OCI-LY7 (cell line): ENCODE measurements at regions not wholly inside any gene's neighbourhood (a gene's known extent, or its start where the extent isn't known, plus 50 kb on each side); places are given as distances from the start of the nearest gene placed in this dataset.

Experiments
- CTCF ChIP-seq: fragments of 200-600 bp; sonication (generic); conservative IDR thresholded peaks from 2 replicates; pipeline ENCODE4 v1.5.1; 2014; ENCODE audit warnings: mild to moderate bottlenecking, antibody characterized with exemption, low read length, moderate library complexity, mixed read lengths
- EZH2phosphoT487 ChIP-seq: fragments of 200-600 bp; sonication (generic); IDR thresholded peaks from 2 replicates; pipeline ENCODE4 v1.6.1; 2018; ENCODE audit warnings: low read depth, borderline replicate concordance, mild to moderate bottlenecking, mixed run types, antibody characterized with exemption, low read length, moderate library complexity, mixed read lengths

- TF ChIP-seq CTCF = no peak
- TF ChIP-seq EZH2phosphoT487 = no peak
Measured at GRCh38 chr22:48424201-48424627, 1403.5 kb downstream of the BRD1 start.
